ENCODE measurements at regions not wholly inside any gene's neighbourhood (a gene's known extent, or its start where the extent isn't known, plus 50 kb on each side); places are given as distances from the start of the nearest gene placed in this dataset.

- TF ChIP-seq, protein P1, sequence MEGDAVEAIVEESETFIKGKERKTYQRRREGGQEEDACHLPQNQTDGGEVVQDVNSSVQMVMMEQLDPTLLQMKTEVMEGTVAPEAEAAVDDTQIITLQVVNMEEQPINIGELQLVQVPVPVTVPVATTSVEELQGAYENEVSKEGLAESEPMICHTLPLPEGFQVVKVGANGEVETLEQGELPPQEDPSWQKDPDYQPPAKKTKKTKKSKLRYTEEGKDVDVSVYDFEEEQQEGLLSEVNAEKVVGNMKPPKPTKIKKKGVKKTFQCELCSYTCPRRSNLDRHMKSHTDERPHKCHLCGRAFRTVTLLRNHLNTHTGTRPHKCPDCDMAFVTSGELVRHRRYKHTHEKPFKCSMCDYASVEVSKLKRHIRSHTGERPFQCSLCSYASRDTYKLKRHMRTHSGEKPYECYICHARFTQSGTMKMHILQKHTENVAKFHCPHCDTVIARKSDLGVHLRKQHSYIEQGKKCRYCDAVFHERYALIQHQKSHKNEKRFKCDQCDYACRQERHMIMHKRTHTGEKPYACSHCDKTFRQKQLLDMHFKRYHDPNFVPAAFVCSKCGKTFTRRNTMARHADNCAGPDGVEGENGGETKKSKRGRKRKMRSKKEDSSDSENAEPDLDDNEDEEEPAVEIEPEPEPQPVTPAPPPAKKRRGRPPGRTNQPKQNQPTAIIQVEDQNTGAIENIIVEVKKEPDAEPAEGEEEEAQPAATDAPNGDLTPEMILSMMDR (IDR thresholded peaks at IDR 0.05; ENCODE audit: insufficient read depth, low read length) = no peak
- TF ChIP-seq GABPA (IDR thresholded peaks at IDR 0.05; ENCODE audit: low read depth) (no peak), POLR2AphosphoS5 (IDR thresholded peaks at IDR 0.05; ENCODE audit: low read depth) (no peak)
- TF ChIP-seq, protein P2, sequence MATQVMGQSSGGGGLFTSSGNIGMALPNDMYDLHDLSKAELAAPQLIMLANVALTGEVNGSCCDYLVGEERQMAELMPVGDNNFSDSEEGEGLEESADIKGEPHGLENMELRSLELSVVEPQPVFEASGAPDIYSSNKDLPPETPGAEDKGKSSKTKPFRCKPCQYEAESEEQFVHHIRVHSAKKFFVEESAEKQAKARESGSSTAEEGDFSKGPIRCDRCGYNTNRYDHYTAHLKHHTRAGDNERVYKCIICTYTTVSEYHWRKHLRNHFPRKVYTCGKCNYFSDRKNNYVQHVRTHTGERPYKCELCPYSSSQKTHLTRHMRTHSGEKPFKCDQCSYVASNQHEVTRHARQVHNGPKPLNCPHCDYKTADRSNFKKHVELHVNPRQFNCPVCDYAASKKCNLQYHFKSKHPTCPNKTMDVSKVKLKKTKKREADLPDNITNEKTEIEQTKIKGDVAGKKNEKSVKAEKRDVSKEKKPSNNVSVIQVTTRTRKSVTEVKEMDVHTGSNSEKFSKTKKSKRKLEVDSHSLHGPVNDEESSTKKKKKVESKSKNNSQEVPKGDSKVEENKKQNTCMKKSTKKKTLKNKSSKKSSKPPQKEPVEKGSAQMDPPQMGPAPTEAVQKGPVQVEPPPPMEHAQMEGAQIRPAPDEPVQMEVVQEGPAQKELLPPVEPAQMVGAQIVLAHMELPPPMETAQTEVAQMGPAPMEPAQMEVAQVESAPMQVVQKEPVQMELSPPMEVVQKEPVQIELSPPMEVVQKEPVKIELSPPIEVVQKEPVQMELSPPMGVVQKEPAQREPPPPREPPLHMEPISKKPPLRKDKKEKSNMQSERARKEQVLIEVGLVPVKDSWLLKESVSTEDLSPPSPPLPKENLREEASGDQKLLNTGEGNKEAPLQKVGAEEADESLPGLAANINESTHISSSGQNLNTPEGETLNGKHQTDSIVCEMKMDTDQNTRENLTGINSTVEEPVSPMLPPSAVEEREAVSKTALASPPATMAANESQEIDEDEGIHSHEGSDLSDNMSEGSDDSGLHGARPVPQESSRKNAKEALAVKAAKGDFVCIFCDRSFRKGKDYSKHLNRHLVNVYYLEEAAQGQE (IDR thresholded peaks at IDR 0.05; ENCODE audit: insufficient replicate concordance, low read depth) = no peak
These were observed 340.5 kb downstream of the VRK1 start for GRCh38 chr14:97137705-97138104.
